K562 (cell line): ENCODE measurements at regions not wholly inside any gene's neighbourhood (a gene's known extent, or its start where the extent isn't known, plus 50 kb on each side); places are given as distances from the start of the nearest gene placed in this dataset.

Experiments used
- ATAC-seq: fragments of 200-7000 bp; cut with Tn5 transposase; 3 replicates; pipeline ENCODE4 v1.9.1; 2020; ENCODE audit warnings: moderate library complexity
- BruUV-seq: library from RNA; stranded (reverse); fragments of 400-500 nt; replicated peaks from 2 replicates; lab custom pipeline; 2021; lab: Mats Ljungman, UMichigan
- CTCF ChIA-PET: fragments of 300-600 bp; formaldehyde crosslinking; extraction: SDS; loops from one replicate; lab custom pipeline; 2021; ENCODE audit warnings: low intra/inter-chr PET ratio; lab: Yijun Ruan, JAX
- POLR2A ChIA-PET: fragments of 300-600, 350-650 bp; sonication (Branson Sonifier 250); formaldehyde crosslinking; extraction: SDS; loops from one replicate; lab custom pipeline; 2021; ENCODE audit warnings: antibody characterized with exemption, inconsistent platforms; lab: Yijun Ruan, JAX
- DNase-seq, 4 experiments: peaks; one replicate each; pipeline versions ENCODE4 v3.0.0 to v3.0.0-alpha.2; 2011 to 2018; ENCODE audit warnings: low spot score in 3 of 4, mixed read lengths in 3 of 4; ENCODE audit errors: extremely low read depth in 1 of 4
- FAIRE-seq: peaks from 2 replicates; lab custom pipeline; 2011; peaks lifted over from hg19 to GRCh38; lab: Jason Lieb, UNC
- H2AFZ ChIP-seq: 2 replicates; pipeline ENCODE4 v1.6.0; 2011; ENCODE audit warnings: low read depth, low read length, control low read depth, inconsistent platforms
- H3K27ac ChIP-seq: fragments of 200-600 bp; 3 replicates; pipeline ENCODE4 v1.8.0; 2011; ENCODE audit warnings: low read depth, mild to moderate bottlenecking, control low read depth, inconsistent platforms, low read length, moderate library complexity, mixed read lengths; ENCODE audit errors: extremely low read depth
- H3K27me3 ChIP-seq, 2 experiments: fragments of 300-600 bp in 1 of 2; 2 replicates in 1 of 2; 3 replicates in 1 of 2; pipeline versions ENCODE4 v1.6.0 to v1.8.0; 2011; ENCODE audit warnings: inconsistent platforms in 2 of 2, low read length in 2 of 2, mild to moderate bottlenecking in 1 of 2, mixed read lengths in 1 of 2, moderate library complexity in 1 of 2; ENCODE audit not compliant: control insufficient read depth in 2 of 2, insufficient read depth in 2 of 2
- H3K36me3 ChIP-seq: fragments of 300-600 bp; 3 replicates; pipeline ENCODE4 v1.8.0; 2011; ENCODE audit warnings: mild to moderate bottlenecking, low read length, inconsistent platforms; ENCODE audit not compliant: control insufficient read depth, insufficient read depth
- H3K4me1 ChIP-seq, 2 experiments: fragments of 200-600 bp in 1 of 2; replicated peaks in 1 of 2; 2 replicates in 1 of 2; 3 replicates in 1 of 2; pipeline versions ENCODE4 v1.5.1 to v1.8.0; 2011; ENCODE audit warnings: inconsistent platforms in 2 of 2, low read length in 2 of 2, mild to moderate bottlenecking in 1 of 2, mixed read lengths in 1 of 2, moderate library complexity in 1 of 2; ENCODE audit not compliant: control insufficient read depth in 2 of 2, insufficient read depth in 2 of 2
- H3K4me2 ChIP-seq: 2 replicates; pipeline ENCODE4 v1.6.1; 2011; ENCODE audit warnings: low read length, control low read depth, inconsistent platforms, mixed read lengths; ENCODE audit not compliant: insufficient read depth
- H3K4me3 ChIP-seq: fragments of 200-600 bp; sonication (generic), shearing (Covaris generic); 2 replicates; pipeline ENCODE4 v1.5.1; 2016; ENCODE audit warnings: control low read depth, inconsistent platforms
- H3K79me2 ChIP-seq: fragments of 200-600 bp; 3 replicates; pipeline ENCODE4 v1.8.0; 2011; ENCODE audit warnings: low read length, inconsistent platforms; ENCODE audit not compliant: control insufficient read depth, insufficient read depth
- H3K9ac ChIP-seq, 2 experiments: 2 replicates each; pipeline versions ENCODE4 v1.6.0 to v1.6.1; 2011; ENCODE audit warnings: low read depth in 2 of 2, low read length in 2 of 2, control low read depth in 1 of 2, inconsistent platforms in 1 of 2, mild to moderate bottlenecking in 1 of 2, mixed read lengths in 1 of 2; ENCODE audit not compliant: insufficient read depth in 1 of 2
- H3K9me1 ChIP-seq: one replicate; pipeline ENCODE4 v1.6.0; 2011; ENCODE audit warnings: inconsistent platforms, mild to moderate bottlenecking, low read length, moderate library complexity; ENCODE audit not compliant: control insufficient read depth, insufficient read depth
- H3K9me3 ChIP-seq: replicated peaks from 2 replicates; pipeline ENCODE4 v1.5.1; 2011; ENCODE audit warnings: low read depth, low read length, inconsistent platforms; ENCODE audit not compliant: control insufficient read depth, insufficient read depth
- H4K20me1 ChIP-seq: replicated peaks from 2 replicates; pipeline ENCODE4 v1.6.1; 2011; ENCODE audit warnings: low read length, inconsistent platforms, mixed read lengths; ENCODE audit not compliant: control insufficient read depth, insufficient read depth
- BACH1 ChIP-seq: fragments of 200-800 bp; sonication (Bioruptor generic); IDR thresholded peaks from 2 replicates; pipeline ENCODE4 v1.6.1; 2016; ENCODE audit warnings: missing genetic modification characterization, missing compliant biosample characterization
- FOXA3 ChIP-seq, 2 experiments: fragments of 450-650 bp in 1 of 2; sonication (generic) in 1 of 2; formaldehyde crosslinking; IDR thresholded peaks in 1 of 2; conservative IDR thresholded peaks in 1 of 2; 2 replicates each; pipeline versions ENCODE4 v1.4.0 to v1.8.0; 2020 to 2022; ENCODE audit warnings: mild to moderate bottlenecking in 2 of 2, missing genetic modification reagents in 1 of 2
- NCOR1 ChIP-seq: fragments of 450-650 bp; IDR thresholded peaks from 2 replicates; pipeline ENCODE4 v1.6.1; 2016; ENCODE audit warnings: mild to moderate bottlenecking, moderate library complexity
- NR2C1 ChIP-seq, 2 experiments: fragments of 450-650 bp; IDR thresholded peaks; 2 replicates each; pipeline ENCODE4 v1.6.1; 2017; ENCODE audit warnings: mild to moderate bottlenecking in 2 of 2, antibody characterized with exemption in 1 of 2, inconsistent platforms in 1 of 2, missing compliant biosample characterization in 1 of 2, missing genetic modification characterization in 1 of 2
- RB1 ChIP-seq: fragments of 450-650 bp; IDR thresholded peaks from 2 replicates; pipeline ENCODE4 v1.6.1; 2017; ENCODE audit warnings: low read depth, mild to moderate bottlenecking
- ZC3H8 ChIP-seq: fragments of 450-650 bp; IDR thresholded peaks from 2 replicates; pipeline ENCODE4 v1.6.1; 2017
- ZFX ChIP-seq: sonication (generic); formaldehyde crosslinking; IDR thresholded peaks from 2 replicates; pipeline ENCODE4 v1.8.0; 2022; ENCODE audit warnings: mild to moderate bottlenecking, missing genetic modification reagents, moderate library complexity
- WGBS: fragments of 100-300 bp; shearing (Covaris generic); methylation state at CpG from one replicate; pipeline ENCODE4 v1.1.6; 2016; ENCODE audit warnings: low coverage, mixed read lengths; ENCODE audit not compliant: insufficient coverage; ENCODE audit errors: missing lambda C conversion rate; 5-methylcytosine and 5-hydroxymethylcytosine counted together
- in situ Hi-C: fragments of 300-500 bp; cut with MboI; formaldehyde crosslinking; loops from 4 replicates; pipeline ENCODE4 v1.15.0; 2018; ENCODE audit warnings: inconsistent platforms, mixed read lengths
- intact Hi-C: fragments of 100-400 bp; cut with micrococcal nuclease; formaldehyde crosslinking; loops from 2 replicates; pipeline ENCODE4 v1.14.2; 2022
- TF ChIP-seq, protein P1 (sequence below): fragments of 450-650 bp; formaldehyde crosslinking; IDR thresholded peaks from 2 replicates; pipeline ENCODE4 v1.4.0; 2022; ENCODE audit warnings: missing genetic modification characterization

DNA sequence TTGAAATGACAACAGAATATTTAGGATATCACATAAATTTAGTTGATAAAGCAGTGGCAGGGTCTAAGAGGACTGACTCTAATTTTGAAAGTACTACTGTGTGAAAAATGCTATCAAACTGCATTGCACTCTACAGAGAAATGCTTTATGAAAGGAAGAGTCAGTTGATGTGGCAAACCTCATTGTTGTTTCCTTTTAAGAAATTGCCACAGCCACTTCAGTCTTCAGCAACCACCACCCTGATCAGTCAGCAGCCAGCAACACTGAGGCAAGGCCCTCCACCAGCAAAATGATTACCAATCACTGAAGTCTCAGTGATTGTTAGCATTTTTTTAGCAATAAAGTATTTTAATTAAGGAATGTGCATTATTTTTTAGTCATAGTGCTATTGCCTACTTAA, 488.7 kb upstream of the SLC39A10 start (continued):
- TF ChIP-seq, protein P1, sequence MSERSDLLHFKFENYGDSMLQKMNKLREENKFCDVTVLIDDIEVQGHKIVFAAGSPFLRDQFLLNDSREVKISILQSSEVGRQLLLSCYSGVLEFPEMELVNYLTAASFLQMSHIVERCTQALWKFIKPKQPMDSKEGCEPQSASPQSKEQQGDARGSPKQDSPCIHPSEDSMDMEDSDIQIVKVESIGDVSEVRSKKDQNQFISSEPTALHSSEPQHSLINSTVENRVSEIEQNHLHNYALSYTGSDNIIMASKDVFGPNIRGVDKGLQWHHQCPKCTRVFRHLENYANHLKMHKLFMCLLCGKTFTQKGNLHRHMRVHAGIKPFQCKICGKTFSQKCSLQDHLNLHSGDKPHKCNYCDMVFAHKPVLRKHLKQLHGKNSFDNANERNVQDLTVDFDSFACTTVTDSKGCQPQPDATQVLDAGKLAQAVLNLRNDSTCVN, result no peak
- TF ChIP-seq RB1 (no peak), FOXA3 (CRISPR knock-in tag; conservative IDR thresholded peaks at IDR 0.05 in 1 of 2, IDR thresholded peaks at IDR 0.05 in 1 of 2) (no peak)
- TF ChIP-seq, all 486 proteins: peak for 0

DNA sequence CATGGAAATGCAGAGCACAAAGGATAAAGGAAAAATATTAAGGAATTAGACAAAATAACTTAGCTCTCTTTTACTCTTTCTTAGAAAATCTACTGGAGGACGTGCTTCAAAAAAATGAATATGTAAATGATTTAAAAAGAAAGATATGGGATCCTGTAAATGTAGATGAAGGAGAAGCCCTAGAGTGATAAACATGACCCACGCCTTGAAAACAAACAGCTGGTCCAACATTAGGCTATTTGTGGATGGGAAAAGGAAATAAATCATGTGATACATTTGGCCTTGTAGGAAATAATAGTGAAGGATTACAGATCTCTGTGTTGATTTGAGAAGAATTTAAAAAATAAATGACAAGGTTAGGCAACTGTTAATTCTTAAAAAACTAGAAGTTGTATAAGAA, 492.1 kb upstream of the SLC39A10 start:
- FAIRE-seq, result no peak

More for the DNA sequence above, 492.1 kb upstream of the SLC39A10 start:
- H3K79me2 ChIP-seq, result no peaks in the 10 kb centered on the region
- in situ Hi-C loops, result no loop called here
- H3K4me1 ChIP-seq, result no peaks in the 10 kb centered on the region
- POLR2A ChIA-PET, result interaction anchor here (1.1 kb wide), 1 partner anchor 37 kb away, joined by 3 read pairs; no protein-coding TSS in a partner anchor
- H3K27me3 ChIP-seq, result no peaks in the 10 kb centered on the region
- BruUV-seq, result no TSS peak
- WGBS, result 5% methylated on average over 2 of the region's 2 CpGs
- DNase-seq (no peak), ATAC-seq (no peak)
- no peaks in the 10 kb centered on the region for H3K9me3 ChIP-seq
- H3K4me2 ChIP-seq, result no peak overlapping the region
- no peak overlapping the region for H3K27ac ChIP-seq
- intact Hi-C loops, result no loop called here
- H3K36me3 ChIP-seq, result no peaks in the 10 kb centered on the region
- H3K9me1 ChIP-seq, result no peaks in the 10 kb centered on the region
- H3K4me3 ChIP-seq, result no peak overlapping the region
- H2AFZ ChIP-seq, result no peak overlapping the region
- no peak overlapping the region for H3K9ac ChIP-seq
- CTCF ChIA-PET, result no interaction called here
- TF ChIP-seq NR2C1 (IDR thresholded peaks at IDR 0.05), result no peak
- no peak for TF ChIP-seq NR2C1 (tag; IDR thresholded peaks at IDR 0.05)
- no peak for TF ChIP-seq ZFX (CRISPR knock-in tag)
- no peak for TF ChIP-seq BACH1 (tag)
- TF ChIP-seq ZC3H8, result no peak
- no peak for TF ChIP-seq NCOR1
- no peaks in the 10 kb centered on the region for H4K20me1 ChIP-seq
